Fibroblast of skin of back (primary cell): ENCODE measurements at regions not wholly inside any gene's neighbourhood (a gene's known extent, or its start where the extent isn't known, plus 50 kb on each side); places are given as distances from the start of the nearest gene placed in this dataset.

ENCODE experiments used
- DNase-seq: peaks from one replicate; pipeline ENCODE4 v3.0.0-alpha.2; 2013

GRCh38 chr2:221195829-221196228, 376.3 kb downstream of the EPHA4 start:
- DNase-seq, result no peak

DNA sequence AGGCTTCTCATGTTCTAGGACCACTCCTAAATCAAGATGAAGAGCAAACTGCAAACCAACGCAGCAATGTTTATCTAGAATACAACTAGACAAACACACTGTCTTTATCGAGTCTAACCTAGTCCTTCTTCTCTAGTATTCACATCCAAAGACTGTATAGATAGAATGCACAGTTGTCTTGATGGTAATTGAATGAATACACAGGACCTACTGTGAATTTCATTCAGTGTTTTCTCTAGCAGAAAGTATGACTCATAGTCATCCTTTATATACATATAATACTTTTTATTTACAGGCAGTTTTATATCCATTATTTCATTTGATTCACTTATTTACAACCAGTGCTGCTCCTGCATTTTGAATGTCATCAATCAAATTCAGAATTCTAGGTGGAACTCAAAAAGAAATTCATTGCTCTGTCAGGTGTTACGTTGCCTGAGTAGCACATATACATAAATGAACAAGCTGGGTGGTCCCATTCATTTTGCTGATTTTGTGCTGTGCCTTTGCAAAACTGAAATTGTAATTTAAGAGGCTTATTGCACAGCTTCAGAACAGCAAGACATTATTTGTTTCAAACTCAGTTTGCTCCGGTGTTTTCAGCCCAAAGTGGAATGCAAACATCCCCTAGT, 374.8 kb downstream of the EPHA4 start:
- DNase-seq, result no peak

DNA sequence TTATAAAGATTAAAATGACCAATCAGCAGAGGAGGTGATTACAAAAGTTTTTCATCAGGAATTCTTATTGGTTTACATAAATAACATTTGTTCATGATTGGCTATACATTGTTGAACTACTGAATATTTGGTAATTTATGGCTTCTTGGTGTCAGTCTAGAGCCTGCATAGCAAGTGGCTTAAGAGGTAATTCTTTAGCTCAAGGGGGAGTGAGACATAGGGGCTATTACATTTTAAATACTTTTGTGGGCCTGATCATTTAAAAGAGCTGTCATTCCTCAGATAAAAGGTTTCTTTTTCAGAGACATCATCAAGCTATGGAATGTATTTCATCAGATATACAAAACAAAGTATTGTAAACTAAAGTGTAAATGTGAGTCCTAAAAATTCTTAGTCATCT, 373.8 kb downstream of the EPHA4 start:
- no peak for DNase-seq

- no peak for DNase-seq
Observed at GRCh38 chr2:221200184-221200839, 371.8 kb downstream of the EPHA4 start.

GRCh38 chr2:221202431-221202830, 369.7 kb downstream of the EPHA4 start:
- no peak for DNase-seq

DNA sequence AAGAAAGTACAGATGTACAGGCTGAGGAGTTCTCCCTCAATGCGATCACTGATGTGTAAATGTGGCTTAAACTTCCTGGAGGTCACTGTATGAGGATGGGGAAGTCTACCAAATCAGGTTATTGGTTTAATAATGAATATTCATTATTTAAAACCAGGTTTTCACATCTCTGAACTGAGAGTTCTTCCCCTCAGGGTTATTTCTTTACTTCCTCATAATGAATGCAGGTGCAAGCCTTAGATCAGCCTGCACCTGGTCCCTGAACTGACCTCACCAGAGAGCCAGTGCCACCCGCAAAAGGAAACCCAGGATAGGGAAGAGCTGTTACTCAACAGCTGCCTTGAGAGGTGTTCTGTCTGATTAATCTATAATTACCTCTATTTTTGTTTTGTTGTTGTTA, 369.0 kb downstream of the EPHA4 start:
- DNase-seq, result no peak

- DNase-seq, result no peak
Observed at GRCh38 chr2:221203856-221204255, 368.2 kb downstream of the EPHA4 start.

DNA sequence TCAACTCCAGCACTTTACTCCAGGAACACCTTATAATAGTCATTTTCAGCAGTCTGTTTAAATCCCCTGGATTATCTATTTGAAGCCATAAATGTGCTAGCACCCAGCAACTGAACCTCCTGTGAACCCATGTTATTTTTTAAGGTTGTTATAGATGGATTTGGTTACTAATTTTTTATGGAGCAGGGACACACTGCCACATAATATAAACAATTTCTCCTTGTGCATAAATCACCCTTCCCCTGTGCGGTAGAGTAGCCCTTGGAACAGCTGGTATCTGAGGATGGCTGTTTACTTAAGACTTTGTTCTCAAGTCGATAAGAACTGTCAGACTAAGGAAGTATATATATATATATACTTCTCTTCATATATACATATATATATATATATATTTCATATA, 367.4 kb downstream of the EPHA4 start:
- DNase-seq, result no peak

DNA sequence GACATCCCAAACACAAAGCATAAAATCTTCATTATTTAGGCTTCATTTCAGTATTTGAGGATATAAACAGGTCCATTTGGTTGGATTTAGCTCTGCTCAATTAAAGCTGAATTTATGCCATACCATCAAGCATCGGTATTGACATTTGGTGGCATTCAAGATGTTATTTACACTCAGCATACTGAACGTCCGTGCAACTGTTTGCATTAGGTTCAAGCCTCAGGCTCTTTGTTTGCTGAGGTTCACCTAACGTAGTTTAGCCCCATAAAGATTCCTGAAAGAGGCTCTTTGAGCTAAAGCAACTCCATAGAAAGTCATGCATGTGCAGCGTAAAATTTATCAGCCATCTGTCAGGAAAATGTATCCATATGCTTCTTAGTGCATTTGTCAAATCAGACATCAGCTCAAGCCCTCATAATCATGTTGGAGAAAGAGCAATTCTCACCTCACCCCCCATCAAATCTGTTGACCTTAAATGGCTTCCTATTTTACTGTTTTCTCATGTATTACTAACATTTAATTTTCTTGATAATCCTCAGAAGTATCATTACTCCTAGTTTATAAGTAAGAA, 366.9 kb downstream of the EPHA4 start:
- DNase-seq, result no peak

GRCh38 chr2:221210686-221211085, 361.4 kb downstream of the EPHA4 start:
- DNase-seq, result no peak

DNA sequence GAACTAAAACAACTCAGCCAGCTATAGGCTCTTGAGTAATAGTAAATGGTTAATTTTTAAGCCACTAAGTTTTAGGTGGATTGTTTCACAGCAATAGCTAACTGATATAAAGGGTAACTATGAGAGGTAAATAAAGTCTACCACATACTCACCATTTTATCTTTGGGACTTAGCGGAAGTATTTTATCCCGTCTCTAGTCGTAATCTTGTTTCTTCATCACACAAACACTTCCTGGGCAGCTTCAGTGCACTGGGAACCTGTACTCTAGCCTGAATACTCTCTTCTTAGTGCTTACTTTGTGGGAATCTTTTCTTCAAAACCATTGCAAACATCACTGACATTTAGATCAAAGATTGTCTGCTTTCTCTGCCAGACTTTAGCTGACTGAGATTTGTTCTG, 360.5 kb downstream of the EPHA4 start:
- no peak for DNase-seq

GRCh38 chr2:221212105-221212504, 360.0 kb downstream of the EPHA4 start:
- no peak for DNase-seq

DNA sequence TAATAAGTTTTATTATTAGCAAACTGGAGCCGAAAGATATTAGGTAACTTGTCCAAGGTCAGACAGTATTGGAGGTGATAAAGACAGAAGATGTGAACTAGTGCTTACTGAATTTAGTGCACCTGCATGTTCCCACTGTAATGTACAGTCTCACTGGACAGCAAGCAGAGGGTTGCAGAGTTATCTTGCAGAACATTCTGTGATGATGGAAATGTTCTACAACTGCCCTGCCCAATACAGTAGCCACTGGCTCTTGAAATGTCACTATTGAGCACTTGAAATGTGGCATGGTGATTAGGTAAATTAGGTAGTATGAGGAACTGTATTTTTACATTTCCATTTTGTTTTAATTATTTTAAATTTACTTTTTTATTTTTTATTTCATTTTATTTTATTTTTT, 356.6 kb downstream of the EPHA4 start:
- DNase-seq, result no peak

DNA sequence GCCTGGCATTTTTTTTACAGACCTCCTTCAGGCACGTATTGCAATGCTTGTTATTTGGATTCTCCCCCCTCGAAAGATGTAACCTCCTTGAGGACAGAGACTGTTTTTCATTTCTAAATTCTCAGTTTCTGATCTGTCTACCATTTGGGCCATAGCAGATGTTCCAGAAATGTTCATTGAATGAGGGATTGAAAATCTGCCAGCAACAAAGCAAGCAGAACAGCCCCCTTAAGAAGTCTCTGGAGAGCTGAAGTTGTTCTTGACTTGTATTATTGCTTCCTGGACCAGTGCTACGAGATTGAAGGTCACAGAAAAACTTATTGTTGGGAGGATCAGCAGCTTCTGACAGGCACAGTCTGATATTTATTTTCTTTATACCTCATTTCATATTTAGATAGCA, 355.5 kb downstream of the EPHA4 start:
- DNase-seq, result no peak

DNA sequence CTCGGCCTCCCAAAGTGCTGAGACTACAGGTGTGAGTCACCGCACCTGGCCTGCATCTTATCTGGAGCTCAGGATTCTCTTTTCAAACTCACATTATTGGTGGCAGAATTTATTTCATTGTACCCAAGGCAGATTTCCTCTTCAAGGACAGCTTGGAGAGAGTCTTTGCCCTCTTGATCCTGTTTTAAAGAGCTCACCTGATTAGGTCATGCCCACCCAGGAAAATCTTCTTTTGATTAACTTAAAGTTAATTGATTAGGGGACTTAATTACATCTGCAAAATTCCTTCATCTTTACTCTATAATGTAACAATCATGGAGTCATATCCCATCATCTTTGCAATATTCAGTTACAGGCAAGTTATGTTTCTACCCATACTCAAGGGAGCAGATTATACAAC, 346.4 kb downstream of the EPHA4 start:
- DNase-seq, result no peak

- DNase-seq, result no peak
Observed at GRCh38 chr2:221228214-221228769, 343.8 kb downstream of the EPHA4 start.

DNA sequence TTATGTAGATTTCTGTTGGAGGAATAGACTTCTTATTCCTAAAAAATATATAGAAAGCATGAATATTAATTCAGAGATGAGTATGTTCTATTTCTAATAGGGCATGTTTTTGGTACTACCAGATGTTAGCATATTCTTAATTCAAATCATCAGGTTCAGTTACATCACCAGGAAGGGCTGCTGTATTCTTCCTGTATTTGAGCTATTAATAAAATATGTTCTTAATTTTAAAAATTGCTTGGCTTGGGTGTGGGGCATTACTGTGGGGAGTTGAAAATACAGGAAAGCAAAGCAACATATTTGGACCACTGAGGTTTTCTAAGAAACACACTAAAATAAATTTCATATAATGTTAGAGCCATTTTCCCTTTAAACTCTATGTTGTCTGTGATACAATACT, 343.0 kb downstream of the EPHA4 start:
- DNase-seq, result no peak

GRCh38 chr2:221231511-221231910, 340.6 kb downstream of the EPHA4 start:
- DNase-seq, result no peak

GRCh38 chr2:221235941-221236340, 336.2 kb downstream of the EPHA4 start:
- DNase-seq, result no peak

GRCh38 chr2:221241072-221241471, 331.0 kb downstream of the EPHA4 start:
- DNase-seq, result no peak

- no peak for DNase-seq
Observed at GRCh38 chr2:221243771-221244170, 328.3 kb downstream of the EPHA4 start.

DNA sequence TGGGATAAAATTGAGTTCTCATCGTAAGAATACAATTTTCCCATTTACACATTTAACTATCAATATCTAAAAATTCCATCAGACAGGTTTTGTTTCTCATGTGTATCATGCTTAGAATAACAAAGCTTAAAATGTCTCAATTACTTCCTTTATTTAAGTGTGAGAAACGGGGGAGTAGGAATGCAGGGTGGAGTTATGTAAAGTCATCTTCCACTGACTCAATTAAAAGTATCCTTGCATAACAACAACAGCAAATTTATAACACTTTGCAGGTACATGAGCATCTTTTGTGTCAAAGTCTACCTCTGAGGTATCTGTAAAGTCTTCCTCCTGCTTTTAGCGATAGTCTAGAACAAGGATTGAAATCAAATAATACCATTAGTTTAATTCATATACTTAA, 327.1 kb downstream of the EPHA4 start:
- no peak for DNase-seq

DNA sequence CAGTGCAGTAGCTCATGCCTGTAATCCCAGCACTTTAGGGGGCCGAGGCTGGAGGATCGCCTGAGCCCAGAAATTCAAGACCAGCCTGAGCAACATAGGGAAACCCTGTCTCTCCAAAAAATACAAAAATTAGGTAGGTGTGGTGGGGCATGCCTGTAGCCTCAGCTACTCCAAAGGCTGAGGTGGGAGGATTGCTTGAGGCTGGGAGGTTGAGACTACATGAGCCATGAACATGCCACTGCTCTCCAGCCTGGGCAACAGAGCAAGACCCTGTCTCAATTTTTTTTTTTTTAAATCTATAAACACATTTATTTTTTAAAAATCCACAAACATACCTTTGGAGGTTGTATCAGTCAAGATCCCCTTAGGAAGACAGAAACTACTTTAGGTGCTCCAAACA, 326.3 kb downstream of the EPHA4 start:
- no peak for DNase-seq

- DNase-seq, result no peak
Observed at GRCh38 chr2:221254299-221254698, 317.8 kb downstream of the EPHA4 start.
